ENCODE measurements at regions not wholly inside any gene's neighbourhood (a gene's known extent, or its start where the extent isn't known, plus 50 kb on each side); places are given as distances from the start of the nearest gene placed in this dataset.

DNA sequence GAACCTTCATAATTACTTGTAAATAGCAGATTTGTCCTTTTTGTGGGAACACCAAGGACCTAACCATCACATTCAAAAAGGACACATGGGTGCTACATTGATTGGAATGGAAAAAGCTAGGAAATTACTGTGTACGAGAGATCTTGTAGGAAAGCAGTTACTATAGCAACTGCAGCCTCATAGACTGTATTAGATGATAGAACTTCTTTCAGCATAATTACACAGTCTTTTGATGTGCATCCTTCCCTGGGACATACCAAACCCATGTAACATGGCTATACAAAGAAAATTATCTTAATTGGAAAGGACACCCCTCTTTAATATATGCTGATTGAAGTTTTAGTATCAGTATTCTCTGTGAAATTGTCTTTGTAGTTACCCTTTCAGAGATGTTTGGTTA is 130.7 kb upstream of the CTSO start:
- Histone ChIP-seq H3K27me3 (no peaks in the 10 kb centered on the region), H3K9me3 (no peaks in the 10 kb centered on the region), H3K36me3 (no peaks in the 10 kb centered on the region), H3K4me3 (no peak overlapping the region), H3K27ac (no peak overlapping the region), H3K4me1 (peaks cover 0 to 4% (median 0%) of the 10 kb centered on the region in 4 donors)
- TF ChIP-seq CTCF (IDR thresholded peaks at IDR 0.05) (no peak), POLR2AphosphoS5 (IDR thresholded peaks at IDR 0.05) (no peak), EP300 (IDR thresholded peaks at IDR 0.05) (no peak), POLR2A (IDR thresholded peaks at IDR 0.05) (no peak)
- 51 to 75% methylated on average over 1 of the region's 1 CpG for WGBS, 2 donors
- no peak for DNase-seq
- intact Hi-C loops (cut with DNase I): no loop called here

GRCh38 chr4:156073976-156074375 is 120.3 kb upstream of the CTSO start:
- H3K4me1 ChIP-seq: no peaks in the 10 kb centered on the region
- no peaks in the 10 kb centered on the region for H3K27me3 ChIP-seq
- H3K27ac ChIP-seq: no peak overlapping the region
- no peak overlapping the region for H3K4me3 ChIP-seq
- DNase-seq: no peak
- H3K36me3 ChIP-seq: no peaks in the 10 kb centered on the region
- no peaks in the 10 kb centered on the region for H3K9me3 ChIP-seq
- intact Hi-C loops (cut with DNase I): no loop called here
- no peak for TF ChIP-seq POLR2AphosphoS5 (IDR thresholded peaks at IDR 0.05)
- TF ChIP-seq CTCF (IDR thresholded peaks at IDR 0.05): no peak
- no peak for TF ChIP-seq POLR2A (IDR thresholded peaks at IDR 0.05)
- TF ChIP-seq EP300 (IDR thresholded peaks at IDR 0.05): no peak
- 66 to 74% methylated on average over 2 of the region's 2 CpGs for WGBS, 2 donors

DNA sequence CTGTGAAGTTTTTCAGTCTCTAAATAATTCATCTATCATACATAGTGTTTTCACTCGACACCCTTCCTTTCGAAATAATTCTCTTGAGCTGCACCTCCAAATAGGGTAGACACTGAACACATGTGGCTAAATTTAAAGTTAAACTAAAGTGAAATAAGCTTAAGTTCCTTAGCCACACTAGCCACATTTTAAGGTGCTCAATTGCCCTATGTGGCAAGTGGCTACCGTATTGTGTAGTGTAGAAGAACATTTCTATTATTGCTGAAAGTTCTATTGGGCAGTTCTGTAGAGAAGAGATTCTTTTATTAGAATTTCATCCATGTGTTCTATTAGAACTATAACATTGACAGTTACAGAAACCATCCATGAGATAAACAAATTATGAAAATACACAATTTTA is 107.0 kb upstream of the CTSO start:
- Histone ChIP-seq H3K4me1 (no peaks in the 10 kb centered on the region), H3K27ac (no peak overlapping the region), H3K9me3 (no peaks in the 10 kb centered on the region), H3K27me3 (no peaks in the 10 kb centered on the region), H3K36me3 (no peaks in the 10 kb centered on the region), H3K4me3 (no peak overlapping the region)
- no peak for DNase-seq
- intact Hi-C loops (cut with DNase I): no loop called here
- 75 to 86% methylated on average over 3 of the region's 3 CpGs for WGBS, 2 donors
- no peak for TF ChIP-seq POLR2AphosphoS5 (IDR thresholded peaks at IDR 0.05)
- no peak for TF ChIP-seq EP300 (IDR thresholded peaks at IDR 0.05)

GRCh38 chr4:156053174-156053573 is 99.5 kb upstream of the CTSO start:
- Histone ChIP-seq H3K36me3 (no peaks in the 10 kb centered on the region), H3K27me3 (no peaks in the 10 kb centered on the region), H3K27ac (no peak overlapping the region), H3K4me1 (no peaks in the 10 kb centered on the region), H3K4me3 (no peak overlapping the region), H3K9me3 (no peaks in the 10 kb centered on the region)
- whole genome bisulfite sequencing, 2 donors: 59% methylated on average over 3 of the region's 3 CpGs
- intact Hi-C loops (cut with DNase I): no loop called here
- no peak for DNase-seq
- TF ChIP-seq POLR2AphosphoS5 (IDR thresholded peaks at IDR 0.05): no peak

DNA sequence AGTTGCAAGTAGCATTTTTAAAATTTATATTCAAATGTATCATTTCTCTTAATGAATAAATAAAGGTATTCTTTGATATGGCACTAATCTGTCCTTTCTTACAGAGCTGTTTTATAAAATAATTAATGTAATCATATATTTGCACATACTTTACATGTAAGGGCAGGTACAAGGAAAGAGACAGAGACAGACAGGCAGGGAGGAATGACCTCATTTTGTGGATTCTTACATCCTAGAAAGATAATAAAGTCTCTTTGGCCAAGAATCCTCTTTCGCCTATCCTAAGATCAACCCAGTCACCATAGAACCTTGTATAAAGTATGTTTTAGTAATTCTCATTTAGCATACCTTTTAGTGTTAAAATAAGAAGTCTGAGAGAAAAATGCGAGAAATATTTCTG is 98.5 kb upstream of the CTSO start:
- no peak for DNase-seq
- Histone ChIP-seq H3K27ac (no peak overlapping the region), H3K9me3 (no peaks in the 10 kb centered on the region), H3K4me1 (no peaks in the 10 kb centered on the region), H3K27me3 (no peaks in the 10 kb centered on the region), H3K36me3 (no peaks in the 10 kb centered on the region), H3K4me3 (no peak overlapping the region)
- intact Hi-C loops (cut with DNase I): no loop called here
- TF ChIP-seq POLR2AphosphoS5 (IDR thresholded peaks at IDR 0.05): no peak
- TF ChIP-seq POLR2A (IDR thresholded peaks at IDR 0.05): no peak
- no peak for TF ChIP-seq EP300 (IDR thresholded peaks at IDR 0.05)
- no peak for TF ChIP-seq CTCF (IDR thresholded peaks at IDR 0.05)
- 94 to 96% methylated on average over 2 of the region's 2 CpGs for WGBS, 2 donors

GRCh38 chr4:156038772-156039171 is 85.1 kb upstream of the CTSO start:
- Histone ChIP-seq H3K36me3 (no peaks in the 10 kb centered on the region), H3K27me3 (no peaks in the 10 kb centered on the region), H3K4me3 (no peak overlapping the region), H3K9me3 (no peaks in the 10 kb centered on the region), H3K4me1 (no peaks in the 10 kb centered on the region), H3K27ac (no peak overlapping the region)
- WGBS, 2 donors: 85 to 88% methylated on average over 4 of the region's 4 CpGs
- no peak for DNase-seq
- intact Hi-C loops (cut with DNase I): no loop called here
- no peak for TF ChIP-seq POLR2AphosphoS5 (IDR thresholded peaks at IDR 0.05)

Data from sigmoid colon (tissue), 6 donors.